ENCODE measurements at regions not wholly inside any gene's neighbourhood (a gene's known extent, or its start where the extent isn't known, plus 50 kb on each side); places are given as distances from the start of the nearest gene placed in this dataset.
"Not testable (repeated sequence)": the region's sequence is repeated elsewhere in the genome, so short reads cannot be mapped to it uniquely, and the experiment has no call there.

- H3K4me3 Mint-ChIP-seq = no peak overlapping the region
- peaks cover 2% of the 10 kb centered on the region for H3K9me3 Mint-ChIP-seq
- DNase-seq (no peak), ATAC-seq (ENCODE audit: low read depth) (no peak)
- H3K27me3 Mint-ChIP-seq = no peaks in the 10 kb centered on the region
- no peak for TF ChIP-seq CTCF (IDR thresholded peaks at IDR 0.05)
- no peak overlapping the region for H3K27ac Mint-ChIP-seq
- H3K36me3 Mint-ChIP-seq (ENCODE audit: low read depth) = no peaks in the 10 kb centered on the region
- intact Hi-C loops (cut with micrococcal nuclease) = no loop called here
- no peaks in the 10 kb centered on the region for H3K4me1 Mint-ChIP-seq
- POLR2A ChIA-PET = no interaction called here
- CTCF ChIA-PET = no interaction called here
These were observed 371.9 kb downstream of the ZWINT start for GRCh38 chr10:55989188-55989587.

DNA sequence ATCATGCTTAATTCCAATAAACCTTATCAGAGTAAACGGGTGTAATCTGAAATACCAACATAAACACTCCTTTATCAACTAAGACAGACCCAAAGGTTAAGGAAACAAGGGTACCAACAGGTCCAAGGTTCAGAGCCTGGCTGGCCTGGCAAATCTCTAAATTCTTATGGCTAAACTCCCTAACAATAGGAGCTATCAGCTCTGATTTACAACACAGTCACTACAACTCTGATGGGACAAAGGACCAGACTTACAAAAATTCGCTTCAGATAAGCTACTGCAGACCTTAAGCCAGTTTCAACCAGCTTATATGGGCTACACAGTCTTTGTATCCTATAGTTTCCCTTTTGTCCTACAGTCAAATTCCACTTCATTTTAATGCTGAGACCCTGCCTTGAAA lies 381.9 kb downstream of the ZWINT start:
- ChIA-PET CTCF (interaction anchor here (0.7 kb wide), 1 partner anchor 21 kb away, joined by 3 read pairs; no protein-coding TSS in a partner anchor), POLR2A (no interaction called here)
- intact Hi-C loops (cut with micrococcal nuclease) = no loop called here
- Mint-ChIP-seq H3K4me3 (no peak overlapping the region), H3K27me3 (no peaks in the 10 kb centered on the region), H3K4me1 (no peaks in the 10 kb centered on the region), H3K9me3 (no peaks in the 10 kb centered on the region), H3K36me3 (ENCODE audit: low read depth) (no peaks in the 10 kb centered on the region), H3K27ac (no peak overlapping the region)
- ATAC-seq (ENCODE audit: low read depth) (no peak), DNase-seq (no peak)
- TF ChIP-seq CTCF (IDR thresholded peaks at IDR 0.05) = no peak

DNA sequence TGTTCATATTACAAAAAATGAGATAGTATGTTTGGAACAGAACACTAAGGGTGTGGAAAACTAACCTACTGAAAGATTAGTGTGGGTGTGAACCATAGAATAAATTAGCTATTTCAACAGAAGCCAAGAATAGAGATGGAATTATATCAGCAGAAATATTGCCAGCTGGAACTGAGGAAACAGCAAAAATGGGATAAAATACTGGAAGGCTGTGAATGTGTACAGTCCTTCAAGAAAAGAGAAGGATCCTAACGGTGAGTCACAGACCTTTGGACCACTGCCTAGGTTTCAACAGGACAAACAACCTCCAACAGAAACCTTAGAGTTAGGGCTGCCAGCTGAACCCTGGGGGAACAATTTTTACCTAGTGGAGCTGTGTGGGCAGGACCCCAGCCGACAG lies 395.0 kb downstream of the ZWINT start:
- DNase-seq (no peak), ATAC-seq (ENCODE audit: low read depth) (no peak)
- ChIA-PET POLR2A (no interaction called here), CTCF (no interaction called here)
- no peak overlapping the region for H3K4me3 Mint-ChIP-seq
- no peaks in the 10 kb centered on the region for H3K4me1 Mint-ChIP-seq
- H3K9me3 Mint-ChIP-seq = peaks cover 2% of the 10 kb centered on the region
- no peaks in the 10 kb centered on the region for H3K36me3 Mint-ChIP-seq (ENCODE audit: low read depth)
- intact Hi-C loops (cut with micrococcal nuclease) = no loop called here
- H3K27me3 Mint-ChIP-seq = no peaks in the 10 kb centered on the region
- H3K27ac Mint-ChIP-seq = no peak overlapping the region
- TF ChIP-seq CTCF (IDR thresholded peaks at IDR 0.05) = no peak

DNA sequence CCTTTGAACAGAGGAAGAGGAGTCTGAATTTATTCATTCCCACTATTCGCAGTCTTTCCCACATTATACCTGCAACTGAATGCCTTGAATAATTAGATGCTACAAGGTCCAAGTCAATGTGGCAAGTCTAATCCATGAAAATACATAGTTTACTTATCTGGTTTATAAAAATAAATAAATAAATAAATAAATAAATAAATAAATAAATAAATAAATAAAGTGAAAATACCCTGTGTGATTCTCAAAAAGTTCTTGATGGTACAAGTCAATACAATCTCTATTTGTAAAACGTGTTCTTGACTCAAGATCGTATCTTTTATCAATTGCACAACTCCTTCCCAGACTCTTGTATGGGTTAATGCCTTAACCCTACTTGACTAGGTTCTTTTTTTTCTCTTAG lies 417.7 kb downstream of the ZWINT start:
- Mint-ChIP-seq H3K36me3 (ENCODE audit: low read depth) (no peaks in the 10 kb centered on the region), H3K4me1 (no peaks in the 10 kb centered on the region), H3K9me3 (no peaks in the 10 kb centered on the region), H3K4me3 (no peak overlapping the region), H3K27ac (no peak overlapping the region), H3K27me3 (no peaks in the 10 kb centered on the region)
- CTCF ChIA-PET = no interaction called here
- ATAC-seq (ENCODE audit: low read depth) (no peak), DNase-seq (no peak)
- no peak for TF ChIP-seq CTCF (IDR thresholded peaks at IDR 0.05)
- intact Hi-C loops (cut with micrococcal nuclease) = no loop called here
- POLR2A ChIA-PET = no interaction called here

GRCh38 chr10:55929291-55929690 lies 431.8 kb downstream of the ZWINT start:
- ChIA-PET CTCF (no interaction called here), POLR2A (no interaction called here)
- DNase-seq (no peak), ATAC-seq (ENCODE audit: low read depth) (no peak)
- no peak for TF ChIP-seq CTCF (IDR thresholded peaks at IDR 0.05)
- H3K4me3 Mint-ChIP-seq = no peak overlapping the region
- intact Hi-C loops (cut with micrococcal nuclease) = no loop called here
- H3K27me3 Mint-ChIP-seq = no peaks in the 10 kb centered on the region
- no peaks in the 10 kb centered on the region for H3K4me1 Mint-ChIP-seq
- no peak overlapping the region for H3K27ac Mint-ChIP-seq
- no peaks in the 10 kb centered on the region for H3K36me3 Mint-ChIP-seq (ENCODE audit: low read depth)
- no peaks in the 10 kb centered on the region for H3K9me3 Mint-ChIP-seq

- DNase-seq; intact Hi-C loops (cut with micrococcal nuclease); H3K27ac Mint-ChIP-seq; H3K36me3 Mint-ChIP-seq (ENCODE audit: low read depth); H3K4me3 Mint-ChIP-seq; ATAC-seq (ENCODE audit: low read depth); H3K4me1 Mint-ChIP-seq; H3K9me3 Mint-ChIP-seq; CTCF ChIA-PET; H3K27me3 Mint-ChIP-seq; POLR2A ChIA-PET: not testable (repeated sequence)
These were observed 461.4 kb downstream of the ZWINT start for GRCh38 chr10:55899472-55900147.

All from activated B cell treated with CpG ODN at 0.5 μM for 24 hours (primary cell).